Activated CD4-positive, CD25-positive, alpha-beta regulatory T cell treated with anti-CD3 and anti-CD28 coated beads, Interleukin-2, amount 50 U/mL, for 24 hours (primary cell): ENCODE measurements at regions not wholly inside any gene's neighbourhood (a gene's known extent, or its start where the extent isn't known, plus 50 kb on each side); places are given as distances from the start of the nearest gene placed in this dataset.

ENCODE experiments used
- ATAC-seq, 2 donors: fragments of 150-1000 bp; cut with Tn5 transposase; one replicate each; pipeline ENCODE4 v1.10.0; 2021; ENCODE audit warnings: mild to moderate bottlenecking in 1 of 2, moderate library complexity in 1 of 2

GRCh38 chr2:173775440-173775839, 189.7 kb downstream of the SP3 start:
- ATAC-seq: no peak

GRCh38 chr2:173782681-173783080, 182.5 kb downstream of the SP3 start:
- ATAC-seq: no peak

GRCh38 chr2:173783382-173783781, 181.8 kb downstream of the SP3 start:
- no peak for ATAC-seq

GRCh38 chr2:173785813-173786212, 179.4 kb downstream of the SP3 start:
- ATAC-seq: no peak

GRCh38 chr2:173791502-173791901, 173.7 kb downstream of the SP3 start:
- ATAC-seq: no peak

- no peak for ATAC-seq
These were observed 173.0 kb downstream of the SP3 start for GRCh38 chr2:173792166-173792565.

GRCh38 chr2:173792741-173793140, 172.4 kb downstream of the SP3 start:
- no peak for ATAC-seq

GRCh38 chr2:173793709-173794565, 171.2 kb downstream of the SP3 start:
- ATAC-seq: no peak

GRCh38 chr2:173797586-173798263, 167.4 kb downstream of the SP3 start:
- ATAC-seq: no peak

GRCh38 chr2:173802518-173802917, 162.7 kb downstream of the SP3 start:
- no peak for ATAC-seq

GRCh38 chr2:173803449-173803848, 161.7 kb downstream of the SP3 start:
- ATAC-seq: no peak

GRCh38 chr2:173806761-173807160, 158.4 kb downstream of the SP3 start:
- no peak for ATAC-seq

GRCh38 chr2:173808718-173809117, 156.5 kb downstream of the SP3 start:
- ATAC-seq: no peak

GRCh38 chr2:173812321-173812720, 152.9 kb downstream of the SP3 start:
- no peak for ATAC-seq

- ATAC-seq: no peak
These were observed 150.9 kb downstream of the SP3 start for GRCh38 chr2:173814306-173814705.

- ATAC-seq: no peak
These were observed 149.4 kb downstream of the SP3 start for GRCh38 chr2:173815772-173816171.

- ATAC-seq: no peak
These were observed 147.6 kb downstream of the SP3 start for GRCh38 chr2:173817582-173817981.

GRCh38 chr2:173818285-173818684, 146.9 kb downstream of the SP3 start:
- no peak for ATAC-seq

GRCh38 chr2:173819852-173820251, 145.3 kb downstream of the SP3 start:
- no peak for ATAC-seq

GRCh38 chr2:173821451-173821850, 143.7 kb downstream of the SP3 start:
- no peak for ATAC-seq

GRCh38 chr2:173822889-173823542, 142.2 kb downstream of the SP3 start:
- no peak for ATAC-seq

- ATAC-seq: no peak
These were observed 141.6 kb downstream of the SP3 start for GRCh38 chr2:173823543-173823939.
